DOHH2 (cell line): ENCODE measurements at regions not wholly inside any gene's neighbourhood (a gene's known extent, or its start where the extent isn't known, plus 50 kb on each side); places are given as distances from the start of the nearest gene placed in this dataset.

Experiments used
- H3F3A ChIP-seq: fragments of 200-600 bp; sonication (generic), shearing (Covaris generic); 2 replicates; pipeline ENCODE4 v1.6.0; 2016; ENCODE audit warnings: antibody characterized with exemption, mild to moderate bottlenecking; ENCODE audit not compliant: control insufficient read depth, insufficient read depth
- H3K27ac ChIP-seq: fragments of 200-600 bp; sonication (generic); 2 replicates; pipeline ENCODE4 v1.5.1; 2014; ENCODE audit warnings: low read depth, mild to moderate bottlenecking, low read length, moderate library complexity
- H3K27me3 ChIP-seq: fragments of 200-600 bp; sonication (generic); 2 replicates; pipeline ENCODE4 v1.6.1; 2014; ENCODE audit warnings: mild to moderate bottlenecking, low read length, mixed read lengths; ENCODE audit not compliant: control insufficient read depth
- H3K36me3 ChIP-seq: fragments of 200-600 bp; sonication (generic); 2 replicates; pipeline ENCODE4 v1.6.1; 2014; ENCODE audit warnings: mild to moderate bottlenecking, low read length, moderate library complexity, mixed read lengths; ENCODE audit not compliant: control insufficient read depth
- H3K4me1 ChIP-seq: fragments of 200-600 bp; sonication (generic); 2 replicates; pipeline ENCODE4 v1.6.1; 2014; ENCODE audit warnings: mild to moderate bottlenecking, low read length, mixed read lengths; ENCODE audit not compliant: control insufficient read depth
- H3K4me2 ChIP-seq: fragments of 200-600 bp; sonication (generic); 2 replicates; pipeline ENCODE4 v1.6.0; 2014; ENCODE audit warnings: mild to moderate bottlenecking, low read length, moderate library complexity
- H3K4me3 ChIP-seq: fragments of 200-600 bp; sonication (generic); 2 replicates; pipeline ENCODE4 v1.5.1; 2014; ENCODE audit warnings: mild to moderate bottlenecking, low read length, mixed read lengths
- H3K79me2 ChIP-seq: fragments of 200-600 bp; sonication (generic); 2 replicates; pipeline ENCODE4 v1.6.1; 2014; ENCODE audit warnings: mild to moderate bottlenecking, low read length, mixed read lengths; ENCODE audit not compliant: control insufficient read depth
- H3K9me2 ChIP-seq: fragments of 200-600 bp; sonication (generic); replicated peaks from 2 replicates; pipeline ENCODE4 v1.6.1; 2014; ENCODE audit warnings: mild to moderate bottlenecking, low read length, mixed read lengths; ENCODE audit not compliant: control insufficient read depth
- H3K9me3 ChIP-seq: fragments of 200-600 bp; sonication (generic); 2 replicates; pipeline ENCODE4 v1.6.1; 2014; ENCODE audit warnings: antibody characterized with exemption, low read length, mixed read lengths; ENCODE audit not compliant: control insufficient read depth, insufficient read depth
- H4K20me1 ChIP-seq: fragments of 200-600 bp; sonication (generic); 2 replicates; pipeline ENCODE4 v1.6.0; 2014; ENCODE audit warnings: low read depth, mild to moderate bottlenecking, antibody characterized with exemption, low read length, moderate library complexity; ENCODE audit not compliant: control insufficient read depth, insufficient read depth
- CTCF ChIP-seq: fragments of 200-600 bp; sonication (generic); IDR thresholded peaks from one replicate; pipeline ENCODE4 v1.5.1; 2014; ENCODE audit warnings: antibody characterized with exemption, mild to moderate bottlenecking, low read depth, low read length; ENCODE audit not compliant: poor library complexity, severe bottlenecking
- EZH2phosphoT487 ChIP-seq: fragments of 200-600 bp; sonication (generic); IDR thresholded peaks from 2 replicates; pipeline ENCODE4 v1.6.1; 2017; ENCODE audit warnings: borderline replicate concordance, mild to moderate bottlenecking, antibody characterized with exemption, low read length, moderate library complexity, mixed read lengths

- Histone ChIP-seq H3K36me3 (no peaks in the 10 kb centered on the region), H3K9me3 (no peaks in the 10 kb centered on the region), H3K27ac (no peak overlapping the region), H3K4me3 (no peak overlapping the region), H3K79me2 (no peaks in the 10 kb centered on the region), H3K4me2 (no peak overlapping the region), H4K20me1 (no peaks in the 10 kb centered on the region), H3K9me2 (no peaks in the 10 kb centered on the region), H3F3A (no peaks in the 10 kb centered on the region), H3K4me1 (no peaks in the 10 kb centered on the region), H3K27me3 (no peaks in the 10 kb centered on the region)
- TF ChIP-seq EZH2phosphoT487 (no peak), CTCF (no peak)
Measured at GRCh38 chr12:85609778-85610177, 226.4 kb downstream of the RASSF9 start.

- H3K79me2 ChIP-seq = no peaks in the 10 kb centered on the region
- no peaks in the 10 kb centered on the region for H3K4me1 ChIP-seq
- no peak overlapping the region for H3K27ac ChIP-seq
- H3K4me3 ChIP-seq = no peak overlapping the region
- H3K9me2 ChIP-seq = no peaks in the 10 kb centered on the region
- H3K27me3 ChIP-seq = no peaks in the 10 kb centered on the region
- H3F3A ChIP-seq = no peaks in the 10 kb centered on the region
- no peaks in the 10 kb centered on the region for H3K36me3 ChIP-seq
- TF ChIP-seq EZH2phosphoT487 (no peak), CTCF (no peak)
- no peaks in the 10 kb centered on the region for H3K9me3 ChIP-seq
- H3K4me2 ChIP-seq = no peak overlapping the region
- H4K20me1 ChIP-seq = no peaks in the 10 kb centered on the region
Measured at GRCh38 chr12:85610194-85610593, 226.0 kb downstream of the RASSF9 start.

GRCh38 chr12:85616201-85616600, 220.0 kb downstream of the RASSF9 start:
- TF ChIP-seq EZH2phosphoT487 = no peak
- TF ChIP-seq CTCF = no peak
- Histone ChIP-seq H4K20me1 (no peaks in the 10 kb centered on the region), H3K79me2 (no peaks in the 10 kb centered on the region), H3K27me3 (no peaks in the 10 kb centered on the region), H3K4me1 (no peaks in the 10 kb centered on the region), H3K4me3 (no peak overlapping the region), H3K9me2 (no peaks in the 10 kb centered on the region), H3K27ac (no peak overlapping the region), H3K36me3 (no peaks in the 10 kb centered on the region), H3F3A (no peaks in the 10 kb centered on the region), H3K9me3 (no peaks in the 10 kb centered on the region), H3K4me2 (no peak overlapping the region)
